Ascending aorta (tissue), 2 donors: ENCODE measurements at regions not wholly inside any gene's neighbourhood (a gene's known extent, or its start where the extent isn't known, plus 50 kb on each side); places are given as distances from the start of the nearest gene placed in this dataset.

ENCODE experiments used
- DNase-seq, 2 donors: peaks; one replicate each; pipeline ENCODE4 v3.0.0-alpha.2; 2019; ENCODE audit warnings: low spot score in 2 of 2
- H3K27ac ChIP-seq, 2 donors: fragments of 200-600 bp; sonication (generic); one replicate each; pipeline ENCODE4 v1.5.1; 2016 to 2017; ENCODE audit warnings: mild to moderate bottlenecking in 1 of 2
- H3K27me3 ChIP-seq: fragments of 200-600 bp; sonication (generic); one replicate; pipeline ENCODE4 v1.5.1; 2017
- H3K36me3 ChIP-seq, 2 donors: fragments of 200-600 bp; sonication (generic); one replicate each; pipeline ENCODE4 v1.5.1; 2016
- H3K4me1 ChIP-seq, 2 donors: fragments of 200-600 bp; sonication (generic); one replicate each; pipeline ENCODE4 v1.5.1; 2016 to 2017; ENCODE audit warnings: mild to moderate bottlenecking in 1 of 2
- H3K4me3 ChIP-seq, 2 donors: fragments of 200-600 bp; sonication (generic); one replicate each; pipeline ENCODE4 v1.5.1; 2016 to 2017; ENCODE audit warnings: mild to moderate bottlenecking in 1 of 2
- H3K9me3 ChIP-seq, 2 donors: fragments of 200-600 bp; sonication (generic); one replicate each; pipeline ENCODE4 v1.5.1; 2016
- intact Hi-C: fragments of 100-400 bp; cut with DNase I; formaldehyde crosslinking; loops from one replicate; pipeline ENCODE4 v1.15.1; 2023
- TF ChIP-seq, protein P1 (sequence below), 3 experiments: fragments of 200-600 bp in 2 of 3; fragments of 450-650 bp in 1 of 3; sonication (generic) in 2 of 3; IDR thresholded peaks; one replicate each; pipeline ENCODE4 v1.5.1; 2016 to 2019; ENCODE audit warnings: antibody characterized with exemption in 3 of 3, mild to moderate bottlenecking in 1 of 3, moderate library complexity in 1 of 3

DNA sequence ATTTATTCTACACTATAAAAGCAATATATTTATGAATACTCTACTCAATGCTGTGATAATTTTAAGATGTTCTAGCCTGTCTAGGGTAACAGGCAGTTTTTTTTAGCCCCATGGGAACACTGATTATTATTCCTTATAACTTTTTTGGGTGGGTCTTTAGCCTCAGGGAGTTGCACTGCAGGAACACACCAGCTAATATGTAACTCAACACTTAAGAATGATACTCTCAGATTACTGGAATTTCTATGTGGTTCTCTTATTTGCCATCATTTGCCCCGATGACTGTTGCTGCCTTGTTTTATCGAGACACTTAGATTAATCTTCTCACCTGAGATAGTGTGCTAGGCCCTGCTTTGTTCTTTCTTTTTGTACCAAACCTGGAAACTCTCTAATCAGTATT, 396.9 kb upstream of the SLITRK1 start:
- DNase-seq: no peak
- H3K4me1 ChIP-seq: no peaks in the 10 kb centered on the region
- H3K36me3 ChIP-seq: no peaks in the 10 kb centered on the region
- no peaks in the 10 kb centered on the region for H3K9me3 ChIP-seq
- H3K27ac ChIP-seq: no peak overlapping the region
- TF ChIP-seq, protein P1, sequence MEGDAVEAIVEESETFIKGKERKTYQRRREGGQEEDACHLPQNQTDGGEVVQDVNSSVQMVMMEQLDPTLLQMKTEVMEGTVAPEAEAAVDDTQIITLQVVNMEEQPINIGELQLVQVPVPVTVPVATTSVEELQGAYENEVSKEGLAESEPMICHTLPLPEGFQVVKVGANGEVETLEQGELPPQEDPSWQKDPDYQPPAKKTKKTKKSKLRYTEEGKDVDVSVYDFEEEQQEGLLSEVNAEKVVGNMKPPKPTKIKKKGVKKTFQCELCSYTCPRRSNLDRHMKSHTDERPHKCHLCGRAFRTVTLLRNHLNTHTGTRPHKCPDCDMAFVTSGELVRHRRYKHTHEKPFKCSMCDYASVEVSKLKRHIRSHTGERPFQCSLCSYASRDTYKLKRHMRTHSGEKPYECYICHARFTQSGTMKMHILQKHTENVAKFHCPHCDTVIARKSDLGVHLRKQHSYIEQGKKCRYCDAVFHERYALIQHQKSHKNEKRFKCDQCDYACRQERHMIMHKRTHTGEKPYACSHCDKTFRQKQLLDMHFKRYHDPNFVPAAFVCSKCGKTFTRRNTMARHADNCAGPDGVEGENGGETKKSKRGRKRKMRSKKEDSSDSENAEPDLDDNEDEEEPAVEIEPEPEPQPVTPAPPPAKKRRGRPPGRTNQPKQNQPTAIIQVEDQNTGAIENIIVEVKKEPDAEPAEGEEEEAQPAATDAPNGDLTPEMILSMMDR (IDR thresholded peaks at IDR 0.05): no peak
- intact Hi-C loops: no loop called here
- no peak overlapping the region for H3K4me3 ChIP-seq
- no peaks in the 10 kb centered on the region for H3K27me3 ChIP-seq

DNA sequence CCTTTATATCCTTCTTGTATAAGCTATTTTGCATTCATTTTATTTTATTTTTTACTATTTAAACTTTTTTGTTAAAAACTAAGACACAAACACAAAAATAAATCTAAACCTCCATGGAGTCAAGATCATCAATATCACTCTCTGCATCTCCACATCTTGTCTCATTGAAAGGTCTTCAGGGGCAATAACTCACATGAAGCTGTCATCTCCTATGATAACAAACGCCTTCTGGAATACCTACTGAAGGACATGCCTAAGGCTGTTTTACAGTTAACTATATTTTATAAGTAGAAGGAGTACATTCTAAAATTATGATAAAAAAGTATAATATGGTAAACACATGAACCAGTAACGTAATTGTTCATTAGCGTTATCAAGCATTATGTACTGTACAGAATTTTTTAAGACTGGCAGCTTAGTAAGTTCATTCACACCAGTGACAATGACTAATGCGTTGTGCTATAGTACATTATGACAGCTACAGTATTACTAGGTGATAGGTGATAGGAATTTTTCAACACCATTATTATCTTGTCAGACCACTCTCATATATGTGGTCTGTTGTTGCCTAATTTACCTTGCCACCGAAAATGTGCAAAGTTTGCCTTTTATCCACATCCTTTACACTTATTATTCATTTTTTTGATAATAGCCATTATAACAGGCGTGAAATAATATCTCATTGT, 390.7 kb upstream of the SLITRK1 start:
- H3K4me3 ChIP-seq: no peak overlapping the region
- no peaks in the 10 kb centered on the region for H3K27me3 ChIP-seq
- no peaks in the 10 kb centered on the region for H3K4me1 ChIP-seq
- DNase-seq: no peak
- TF ChIP-seq, protein P1 (IDR thresholded peaks at IDR 0.05): no peak
- no peaks in the 10 kb centered on the region for H3K9me3 ChIP-seq
- H3K36me3 ChIP-seq: no peaks in the 10 kb centered on the region
- intact Hi-C loops: no loop called here
- no peak overlapping the region for H3K27ac ChIP-seq

DNA sequence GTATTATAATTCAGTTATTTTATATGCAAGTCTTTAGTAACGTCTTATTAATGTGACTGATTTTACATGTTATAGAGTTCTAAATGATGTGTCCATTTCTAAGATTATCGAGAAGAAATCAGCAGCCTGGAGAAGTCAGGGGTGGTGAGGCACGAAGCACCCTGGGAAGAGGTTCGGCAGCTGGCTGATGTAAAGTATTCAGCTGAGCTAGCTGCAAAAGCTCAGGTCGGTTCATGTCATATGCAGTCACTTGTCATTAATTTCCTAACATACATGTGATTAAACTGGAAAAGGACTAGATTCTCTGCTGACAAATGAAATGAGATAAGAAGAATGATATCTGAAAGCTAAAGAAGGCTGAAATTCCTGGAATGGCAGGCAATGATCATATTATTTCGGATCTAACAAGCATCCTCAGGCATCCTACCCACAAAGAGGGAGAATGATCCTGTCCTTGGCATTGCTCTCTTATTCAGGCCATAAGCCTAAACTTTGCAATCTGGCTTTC, 383.0 kb upstream of the SLITRK1 start:
- no peak overlapping the region for H3K4me3 ChIP-seq
- no peaks in the 10 kb centered on the region for H3K27me3 ChIP-seq
- no peak overlapping the region for H3K27ac ChIP-seq
- no peaks in the 10 kb centered on the region for H3K4me1 ChIP-seq
- no peak for DNase-seq
- H3K36me3 ChIP-seq: no peaks in the 10 kb centered on the region
- intact Hi-C loops: no loop called here
- TF ChIP-seq, protein P1 (IDR thresholded peaks at IDR 0.05): no peak
- no peaks in the 10 kb centered on the region for H3K9me3 ChIP-seq

DNA sequence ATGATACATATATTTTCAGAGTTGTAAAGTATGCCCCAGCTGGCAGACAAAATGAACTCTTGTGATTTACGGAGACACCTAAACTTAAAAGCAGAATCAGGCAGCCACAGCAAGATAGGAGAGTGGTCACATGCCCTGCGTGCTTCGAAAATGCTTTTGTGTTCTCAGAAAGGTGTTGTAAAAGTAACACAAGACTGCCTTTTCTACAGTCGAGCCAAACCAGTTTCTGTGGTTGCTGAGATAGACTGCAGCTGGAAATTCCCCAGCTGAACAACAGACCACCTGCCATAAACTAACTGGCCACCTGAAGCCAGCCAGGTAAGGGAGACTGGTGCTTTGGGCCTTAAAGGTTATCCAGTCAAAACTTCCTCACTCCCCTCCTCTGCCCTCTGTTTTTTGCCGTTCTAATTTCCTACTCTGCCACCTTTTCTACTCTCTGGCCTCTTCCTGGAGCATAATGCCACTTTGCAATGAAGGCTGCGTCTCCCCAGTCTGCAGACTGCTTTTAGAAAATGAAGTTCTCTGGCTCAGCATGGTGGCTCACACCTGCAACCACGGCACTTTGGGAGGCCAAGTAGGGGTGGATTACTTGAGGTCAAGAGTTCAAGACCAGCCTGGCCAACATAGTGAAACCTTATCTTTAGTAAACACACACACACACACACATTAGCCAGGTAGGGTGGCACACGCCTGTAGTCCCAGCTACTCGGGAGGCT, 381.2 kb upstream of the SLITRK1 start:
- TF ChIP-seq, protein P1 (IDR thresholded peaks at IDR 0.05): no peak
- intact Hi-C loops: no loop called here
- Histone ChIP-seq H3K9me3 (no peaks in the 10 kb centered on the region), H3K27ac (no peak overlapping the region), H3K36me3 (no peaks in the 10 kb centered on the region), H3K4me1 (no peaks in the 10 kb centered on the region), H3K4me3 (no peak overlapping the region), H3K27me3 (no peaks in the 10 kb centered on the region)
- DNase-seq: no peak

DNA sequence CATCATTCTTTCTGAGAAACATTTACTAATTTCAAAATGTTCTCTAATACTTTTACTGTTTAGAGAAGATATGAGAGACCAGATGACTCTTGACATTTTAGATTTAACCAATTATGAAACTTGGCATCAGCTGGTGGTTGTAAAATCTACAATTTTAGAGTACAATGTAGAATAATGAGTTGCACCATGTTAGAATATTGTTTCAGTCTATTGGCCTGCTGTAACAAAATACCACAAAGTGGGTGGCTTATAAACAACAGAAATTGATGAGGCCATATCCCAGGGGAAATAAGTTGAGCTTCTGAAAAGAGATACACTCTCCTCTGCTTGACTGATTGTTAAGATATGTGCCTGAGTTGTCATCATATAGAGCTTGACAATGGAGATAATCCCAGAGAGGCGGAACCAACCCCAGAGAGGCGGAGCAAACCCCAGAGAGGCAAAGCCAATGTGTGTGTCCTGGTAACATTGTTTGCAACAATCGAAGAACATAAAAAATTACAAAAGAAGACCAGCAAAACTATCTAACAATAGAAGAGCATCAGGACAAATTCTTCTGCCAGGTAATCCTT, 373.0 kb upstream of the SLITRK1 start:
- DNase-seq: no peak
- no peaks in the 10 kb centered on the region for H3K4me1 ChIP-seq
- no peaks in the 10 kb centered on the region for H3K9me3 ChIP-seq
- H3K27me3 ChIP-seq: no peaks in the 10 kb centered on the region
- H3K4me3 ChIP-seq: no peak overlapping the region
- H3K27ac ChIP-seq: no peak overlapping the region
- TF ChIP-seq, protein P1 (IDR thresholded peaks at IDR 0.05): no peak
- no peaks in the 10 kb centered on the region for H3K36me3 ChIP-seq
- intact Hi-C loops: no loop called here
